ENCODE measurements at regions not wholly inside any gene's neighbourhood (a gene's known extent, or its start where the extent isn't known, plus 50 kb on each side); places are given as distances from the start of the nearest gene placed in this dataset.

DNA sequence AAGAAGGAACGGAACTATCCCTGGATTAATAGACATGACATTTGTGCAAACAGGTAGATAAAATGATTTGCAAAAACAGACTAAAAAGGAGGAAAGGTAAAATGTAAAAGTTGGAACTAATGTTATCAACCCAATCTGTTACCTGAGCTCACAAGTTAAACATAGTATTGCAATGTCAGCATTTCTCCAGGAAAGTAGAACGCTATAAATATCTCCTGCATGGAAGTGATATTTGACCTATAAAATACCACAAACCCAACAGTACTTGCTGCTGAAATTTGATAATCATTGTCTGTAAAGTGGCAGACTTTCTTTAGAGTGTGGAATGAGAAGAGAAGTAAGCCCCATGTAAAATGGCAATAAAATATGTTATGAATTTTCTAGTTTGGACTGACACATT is 1435.7 kb downstream of the LRFN5 start:
- Mint-ChIP-seq H3K27ac (ENCODE audit: unreplicated experiment) (no peak overlapping the region), H3K4me1 (ENCODE audit: low read depth, unreplicated experiment) (no peaks in the 10 kb centered on the region), H3K4me3 (ENCODE audit: unreplicated experiment) (no peak overlapping the region), H3K27me3 (ENCODE audit: insufficient read depth, unreplicated experiment) (peaks cover 5% of the 10 kb centered on the region), H3K36me3 (ENCODE audit: insufficient read depth, unreplicated experiment) (no peaks in the 10 kb centered on the region), H3K9me3 (ENCODE audit: unreplicated experiment) (no peaks in the 10 kb centered on the region)
- H3K4me3 ChIP-seq (ENCODE audit: low read depth, low read length) = no peak overlapping the region
- H3K36me3 ChIP-seq (ENCODE audit: control insufficient read depth, insufficient read depth, low read length) = no peaks in the 10 kb centered on the region
- TF ChIP-seq, protein P1, sequence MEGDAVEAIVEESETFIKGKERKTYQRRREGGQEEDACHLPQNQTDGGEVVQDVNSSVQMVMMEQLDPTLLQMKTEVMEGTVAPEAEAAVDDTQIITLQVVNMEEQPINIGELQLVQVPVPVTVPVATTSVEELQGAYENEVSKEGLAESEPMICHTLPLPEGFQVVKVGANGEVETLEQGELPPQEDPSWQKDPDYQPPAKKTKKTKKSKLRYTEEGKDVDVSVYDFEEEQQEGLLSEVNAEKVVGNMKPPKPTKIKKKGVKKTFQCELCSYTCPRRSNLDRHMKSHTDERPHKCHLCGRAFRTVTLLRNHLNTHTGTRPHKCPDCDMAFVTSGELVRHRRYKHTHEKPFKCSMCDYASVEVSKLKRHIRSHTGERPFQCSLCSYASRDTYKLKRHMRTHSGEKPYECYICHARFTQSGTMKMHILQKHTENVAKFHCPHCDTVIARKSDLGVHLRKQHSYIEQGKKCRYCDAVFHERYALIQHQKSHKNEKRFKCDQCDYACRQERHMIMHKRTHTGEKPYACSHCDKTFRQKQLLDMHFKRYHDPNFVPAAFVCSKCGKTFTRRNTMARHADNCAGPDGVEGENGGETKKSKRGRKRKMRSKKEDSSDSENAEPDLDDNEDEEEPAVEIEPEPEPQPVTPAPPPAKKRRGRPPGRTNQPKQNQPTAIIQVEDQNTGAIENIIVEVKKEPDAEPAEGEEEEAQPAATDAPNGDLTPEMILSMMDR (IDR thresholded peaks at IDR 0.05; ENCODE audit: insufficient read depth in 1 of 2, low read depth in 1 of 2, low read length in 1 of 2, severe bottlenecking in 1 of 2, unreplicated experiment in 1 of 2) = no peak
- no peak for DNase-seq
- intact Hi-C loops (cut with micrococcal nuclease; ENCODE audit: unreplicated experiment) = no loop called here
- no TSS peak for BruUV-seq (replicated peaks)
- H3K4me1 ChIP-seq = no peaks in the 10 kb centered on the region
- ChIA-PET CTCF (no interaction called here), POLR2A (no interaction called here)
- H3K27me3 ChIP-seq (replicated peaks; ENCODE audit: control insufficient read depth, insufficient read depth, low read length) = no peaks in the 10 kb centered on the region
- no peaks in the 10 kb centered on the region for H3K9me3 ChIP-seq

- Mint-ChIP-seq H3K4me3 (ENCODE audit: unreplicated experiment) (no peak overlapping the region), H3K36me3 (ENCODE audit: insufficient read depth, unreplicated experiment) (no peaks in the 10 kb centered on the region), H3K9me3 (ENCODE audit: unreplicated experiment) (no peaks in the 10 kb centered on the region), H3K4me1 (ENCODE audit: low read depth, unreplicated experiment) (no peaks in the 10 kb centered on the region), H3K27me3 (ENCODE audit: insufficient read depth, unreplicated experiment) (peaks cover 5% of the 10 kb centered on the region), H3K27ac (ENCODE audit: unreplicated experiment) (no peak overlapping the region)
- intact Hi-C loops (cut with micrococcal nuclease; ENCODE audit: unreplicated experiment) = no loop called here
- DNase-seq = no peak
- H3K4me1 ChIP-seq = no peaks in the 10 kb centered on the region
- TF ChIP-seq, protein P1 (IDR thresholded peaks at IDR 0.05; ENCODE audit: insufficient read depth in 1 of 2, low read depth in 1 of 2, low read length in 1 of 2, severe bottlenecking in 1 of 2, unreplicated experiment in 1 of 2) = no peak
- no peaks in the 10 kb centered on the region for H3K27me3 ChIP-seq (replicated peaks; ENCODE audit: control insufficient read depth, insufficient read depth, low read length)
- no peaks in the 10 kb centered on the region for H3K9me3 ChIP-seq
- BruUV-seq (replicated peaks) = no TSS peak
- H3K4me3 ChIP-seq (ENCODE audit: low read depth, low read length) = no peak overlapping the region
- H3K36me3 ChIP-seq (ENCODE audit: control insufficient read depth, insufficient read depth, low read length) = no peaks in the 10 kb centered on the region
- ChIA-PET POLR2A (no interaction called here), CTCF (no interaction called here)
Observed at GRCh38 chr14:43041976-43042375, 1435.3 kb downstream of the LRFN5 start.

- H3K9me3 Mint-ChIP-seq (ENCODE audit: unreplicated experiment) = no peaks in the 10 kb centered on the region
- Histone ChIP-seq H3K4me1 (no peaks in the 10 kb centered on the region), H3K9me3 (no peaks in the 10 kb centered on the region), H3K4me3 (ENCODE audit: low read depth, low read length) (no peak overlapping the region), H3K36me3 (ENCODE audit: control insufficient read depth, insufficient read depth, low read length) (no peaks in the 10 kb centered on the region), H3K27me3 (replicated peaks; ENCODE audit: control insufficient read depth, insufficient read depth, low read length) (no peaks in the 10 kb centered on the region)
- BruUV-seq (replicated peaks) = no TSS peak
- no peaks in the 10 kb centered on the region for H3K4me1 Mint-ChIP-seq (ENCODE audit: low read depth, unreplicated experiment)
- no peaks in the 10 kb centered on the region for H3K36me3 Mint-ChIP-seq (ENCODE audit: insufficient read depth, unreplicated experiment)
- no peak for DNase-seq
- intact Hi-C loops (cut with micrococcal nuclease; ENCODE audit: unreplicated experiment) = no loop called here
- ChIA-PET CTCF (no interaction called here), POLR2A (no interaction called here)
- no peak overlapping the region for H3K4me3 Mint-ChIP-seq (ENCODE audit: unreplicated experiment)
- TF ChIP-seq, protein P1 (IDR thresholded peaks at IDR 0.05; ENCODE audit: insufficient read depth in 1 of 2, low read depth in 1 of 2, low read length in 1 of 2, severe bottlenecking in 1 of 2, unreplicated experiment in 1 of 2) = no peak
- H3K27me3 Mint-ChIP-seq (ENCODE audit: insufficient read depth, unreplicated experiment) = peaks cover 2% of the 10 kb centered on the region
- no peak overlapping the region for H3K27ac Mint-ChIP-seq (ENCODE audit: unreplicated experiment)
Observed at GRCh38 chr14:43041207-43041606, 1434.5 kb downstream of the LRFN5 start.

Data from Caco-2 (cell line).